NCI-H460 (cell line): ENCODE measurements at regions not wholly inside any gene's neighbourhood (a gene's known extent, or its start where the extent isn't known, plus 50 kb on each side); places are given as distances from the start of the nearest gene placed in this dataset.
A peak's percentile ranks its signal among the peaks of the same experiment; 100 is the strongest.

ENCODE experiments used
- DNase-seq: peaks from one replicate; pipeline ENCODE4 v3.0.0-alpha.2; 2016; ENCODE audit warnings: low read depth; ENCODE audit errors: extremely low read depth

GRCh38 chr4:111454961-111455360 is 690.3 kb upstream of the FAM241A start:
- no peak for DNase-seq

DNA sequence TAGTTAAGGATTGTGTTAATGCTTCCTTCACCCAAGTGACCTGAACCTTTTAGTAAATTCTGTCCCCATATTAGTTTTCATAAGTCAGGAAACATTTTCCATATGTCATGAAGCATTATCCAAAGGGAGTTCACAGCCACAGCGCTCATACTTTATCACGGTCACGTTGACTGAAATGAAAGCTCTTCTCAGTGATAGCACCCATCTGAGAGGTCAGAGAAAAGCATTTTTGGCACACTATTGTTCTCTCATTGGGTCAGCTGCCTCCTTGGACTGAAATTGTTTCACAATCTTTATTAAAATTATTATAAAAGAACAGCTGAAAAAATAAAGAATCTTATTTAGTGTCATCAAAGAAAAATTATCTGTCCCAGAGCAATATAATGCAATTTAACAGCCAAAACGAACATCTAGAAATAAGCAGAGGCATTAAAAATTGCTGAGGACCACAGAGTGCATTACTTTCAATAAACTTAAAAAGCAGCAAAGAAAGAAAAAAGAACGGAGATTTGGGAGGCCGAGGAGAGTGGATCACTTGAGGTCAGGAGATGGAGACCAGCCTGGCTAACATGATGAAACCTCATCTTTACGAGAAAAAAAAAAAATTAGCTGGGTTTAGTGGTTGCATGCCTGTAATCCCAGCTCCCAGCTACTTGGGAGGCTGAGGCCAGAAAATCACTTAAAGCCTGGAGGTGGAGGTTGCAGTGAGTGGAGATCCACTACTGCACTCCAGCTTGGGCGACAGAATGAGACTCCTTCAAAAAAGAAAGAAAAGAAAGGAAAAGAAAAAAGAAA is 680.8 kb upstream of the FAM241A start:
- DNase-seq, result no peak

DNA sequence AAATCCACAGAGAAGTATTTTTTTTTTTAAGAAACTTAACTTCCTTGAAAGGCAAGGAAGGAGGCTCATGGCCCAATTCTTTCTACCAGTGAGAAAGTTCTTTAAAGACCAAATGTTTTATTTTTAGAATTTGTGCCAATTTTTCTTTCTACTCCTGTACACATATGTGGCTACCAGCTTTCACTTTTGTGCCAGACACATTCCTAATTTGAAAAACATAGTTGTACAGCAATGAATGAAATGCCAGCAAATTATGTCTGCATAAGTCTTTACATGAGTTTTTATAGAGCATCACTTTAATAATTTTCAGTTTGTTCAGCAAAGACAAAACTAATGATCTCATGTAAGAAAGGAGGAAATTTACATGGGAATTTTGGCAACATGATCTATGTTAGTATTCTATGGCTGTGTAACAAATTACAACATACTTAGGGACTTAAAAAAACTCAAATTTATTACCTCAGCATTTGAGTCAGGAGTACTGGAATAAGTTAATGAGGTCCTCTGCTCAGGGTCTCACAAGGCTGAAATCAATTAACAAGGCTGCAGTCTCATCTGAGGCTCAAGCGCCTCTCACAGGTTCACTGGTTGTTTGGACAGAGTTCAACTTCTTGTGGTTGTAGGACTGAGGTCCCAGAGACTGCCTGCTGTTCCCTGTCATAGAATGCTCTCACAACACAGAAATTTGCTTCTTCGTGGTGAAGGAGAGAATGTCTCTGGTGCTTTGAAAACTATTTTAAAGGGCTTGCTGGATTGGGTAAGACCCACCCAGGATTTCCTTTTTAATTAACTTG is 678.2 kb upstream of the FAM241A start:
- DNase-seq, result no peak

DNA sequence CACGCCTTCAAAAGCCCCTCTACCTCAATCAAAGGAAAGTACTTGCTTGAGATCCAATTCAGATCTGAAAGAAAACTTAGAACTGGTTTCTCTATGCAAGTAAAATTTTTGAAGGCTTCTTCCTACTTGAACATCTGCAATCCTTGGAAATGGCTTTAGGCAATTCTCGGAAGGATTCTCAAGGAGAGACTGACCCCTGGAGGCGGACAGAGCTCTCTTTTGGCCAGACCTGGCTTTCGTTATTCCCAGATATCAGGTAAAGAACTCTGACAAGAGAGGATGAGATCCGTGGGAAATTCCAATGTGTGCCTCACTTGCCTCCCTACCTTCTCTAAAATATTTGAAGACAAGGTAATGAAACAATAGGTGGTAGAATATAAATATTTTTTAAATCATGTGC is 670.3 kb upstream of the FAM241A start:
- DNase-seq, result peak; percentile 21

- no peak for DNase-seq
These were observed 669.6 kb upstream of the FAM241A start for GRCh38 chr4:111475666-111476065.

DNA sequence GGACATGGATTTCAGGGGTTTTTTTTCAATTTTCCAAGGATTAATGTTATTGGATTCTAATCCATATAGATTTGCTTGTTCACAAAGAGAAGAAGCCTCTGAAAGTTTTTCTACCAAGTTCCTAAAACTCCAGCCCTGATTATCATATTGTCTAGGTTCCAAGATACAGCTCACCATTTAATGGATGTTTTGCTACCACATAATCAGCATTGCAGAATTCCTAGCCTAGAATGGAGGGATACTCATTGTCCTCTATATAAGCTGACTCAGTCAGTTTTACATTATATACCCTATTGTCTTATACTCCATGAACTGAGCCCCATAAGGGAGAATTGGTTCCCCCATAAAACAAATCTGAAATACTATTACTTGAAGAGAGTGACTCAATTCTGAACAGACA is 664.7 kb upstream of the FAM241A start:
- no peak for DNase-seq

GRCh38 chr4:111483375-111484169 is 661.7 kb upstream of the FAM241A start:
- no peak for DNase-seq

GRCh38 chr4:111492496-111492895 is 652.8 kb upstream of the FAM241A start:
- no peak for DNase-seq

- DNase-seq, result no peak
These were observed 650.8 kb upstream of the FAM241A start for GRCh38 chr4:111494471-111494870.

- DNase-seq, result no peak
These were observed 650.3 kb upstream of the FAM241A start for GRCh38 chr4:111494971-111495370.

DNA sequence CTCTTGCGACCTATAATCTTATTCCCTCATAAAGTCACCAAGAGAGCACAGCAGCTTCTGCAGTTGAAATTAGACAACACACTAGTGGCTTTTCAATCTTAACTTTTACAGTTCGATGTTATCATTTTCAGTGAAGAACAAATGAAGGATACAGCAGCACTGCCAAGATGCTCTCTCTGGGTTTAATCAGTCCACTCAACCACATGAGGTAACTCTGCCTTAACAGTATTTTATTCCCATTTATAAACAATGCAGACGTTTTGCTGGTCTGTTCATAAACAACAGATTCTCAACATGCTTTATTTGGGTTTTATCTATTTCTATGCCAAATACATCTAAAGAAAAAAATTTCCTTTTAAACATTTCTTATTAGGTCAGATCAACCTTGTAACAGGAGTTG is 646.0 kb upstream of the FAM241A start:
- no peak for DNase-seq

GRCh38 chr4:111499706-111500105 is 645.5 kb upstream of the FAM241A start:
- no peak for DNase-seq

- DNase-seq, result no peak
These were observed 644.4 kb upstream of the FAM241A start for GRCh38 chr4:111500858-111501257.

DNA sequence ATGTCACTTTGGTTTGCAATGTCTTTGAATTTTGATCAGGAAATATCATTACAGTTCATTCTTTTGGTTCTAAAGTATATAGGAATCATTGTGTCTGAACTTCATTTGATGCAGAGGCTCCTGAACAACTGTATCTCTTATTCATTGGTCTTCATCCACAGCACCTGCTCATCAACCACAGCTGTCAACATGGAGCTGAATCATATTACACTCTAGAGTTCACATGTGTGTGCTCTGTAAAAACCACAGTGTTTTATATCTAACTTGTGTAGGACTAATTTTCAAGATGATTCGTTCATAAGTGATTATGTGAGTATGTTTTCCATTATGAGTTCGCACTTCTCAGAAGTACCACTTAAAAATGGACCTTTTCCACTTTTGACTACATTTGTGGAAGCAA is 643.3 kb upstream of the FAM241A start:
- DNase-seq, result no peak

- no peak for DNase-seq
These were observed 642.6 kb upstream of the FAM241A start for GRCh38 chr4:111502626-111503025.

DNA sequence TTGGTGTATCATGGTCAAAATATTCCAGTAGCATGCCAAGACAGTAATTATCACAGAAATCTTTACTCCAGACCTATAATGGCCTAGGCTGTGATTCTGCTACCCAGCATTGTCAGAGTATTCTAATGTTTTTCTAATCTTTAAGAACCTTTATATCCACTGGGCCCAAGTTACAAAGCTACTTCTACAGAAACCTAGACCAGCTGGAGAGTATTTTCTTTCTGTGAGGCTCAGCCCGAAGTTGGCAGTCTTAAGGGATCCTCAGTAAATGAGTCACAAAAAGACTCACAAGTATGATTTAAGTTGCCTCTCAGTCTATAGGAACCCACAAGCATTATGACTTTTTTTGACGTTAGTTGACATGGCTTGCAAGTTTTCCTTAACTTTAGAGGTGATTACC is 638.5 kb upstream of the FAM241A start:
- no peak for DNase-seq

DNA sequence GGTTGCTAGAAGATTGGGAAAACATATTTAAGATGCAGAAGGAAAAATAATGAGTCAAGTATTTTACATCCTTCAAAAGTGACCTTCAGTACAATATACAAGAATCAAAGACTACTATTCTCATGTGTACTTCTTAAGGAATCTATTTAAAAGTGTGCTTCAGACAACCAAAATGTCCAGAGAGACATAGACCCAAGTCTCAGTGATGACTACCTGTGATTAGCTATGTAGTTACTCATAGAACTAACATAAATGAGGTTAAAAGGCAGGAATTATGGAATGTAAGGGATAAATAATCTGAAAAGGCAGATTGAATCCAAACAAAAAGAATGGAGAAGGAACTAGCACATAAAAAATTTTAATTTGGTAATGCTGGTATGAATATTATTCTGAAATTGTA is 634.7 kb upstream of the FAM241A start:
- DNase-seq, result no peak

DNA sequence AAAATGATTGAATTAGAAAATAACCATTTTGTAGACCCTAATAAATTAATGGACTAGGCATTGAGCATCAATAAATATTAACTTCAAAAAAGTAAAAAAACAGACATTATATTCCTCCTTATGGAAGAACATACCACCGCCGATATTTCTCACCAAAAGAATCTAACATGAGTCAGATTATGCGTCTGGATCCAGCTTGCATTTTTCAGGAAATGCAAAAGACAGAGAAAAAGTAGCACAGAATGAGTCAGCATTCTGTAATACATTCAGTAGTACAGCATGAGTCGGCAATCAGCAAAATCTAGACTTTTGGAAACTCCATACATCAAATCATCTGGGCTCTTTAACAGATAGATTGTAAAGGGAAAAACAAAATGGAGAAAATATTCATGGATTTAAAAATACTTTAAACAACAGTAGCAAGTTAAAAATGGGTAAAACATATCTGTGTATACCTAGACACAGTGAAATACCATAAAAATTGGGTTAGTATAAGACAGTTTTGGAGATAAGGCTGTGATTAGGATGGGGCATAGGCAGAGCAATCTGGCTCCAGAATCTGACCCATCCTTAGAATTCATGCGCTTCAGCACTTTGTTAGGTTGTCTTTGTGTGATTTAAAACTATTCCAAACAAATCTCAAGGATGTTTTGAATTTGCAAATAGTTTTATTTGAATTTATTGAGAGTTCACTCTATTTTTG is 633.0 kb upstream of the FAM241A start:
- DNase-seq, result peak; percentile 59

- DNase-seq, result no peak
These were observed 625.6 kb upstream of the FAM241A start for GRCh38 chr4:111519683-111520082.

- no peak for DNase-seq
These were observed 614.8 kb upstream of the FAM241A start for GRCh38 chr4:111530446-111530845.

DNA sequence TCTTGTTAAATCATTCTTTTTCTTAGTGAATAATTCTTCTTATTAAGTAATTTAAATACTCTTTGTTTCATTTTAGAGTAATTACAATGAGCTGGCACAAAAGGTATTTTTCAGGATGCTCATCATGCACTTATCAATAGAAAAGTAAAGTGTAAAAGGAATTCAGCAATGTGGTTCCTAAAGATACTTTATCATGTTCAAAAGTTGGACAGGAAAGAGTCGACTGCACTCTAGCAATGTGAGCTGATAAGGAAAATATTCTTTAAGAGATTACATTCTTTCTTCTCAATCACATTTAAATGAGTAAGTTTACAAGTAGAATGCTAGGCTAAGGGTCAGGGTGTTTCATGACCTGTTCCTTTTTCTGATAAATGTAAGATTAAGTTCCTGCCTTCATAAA is 609.5 kb upstream of the FAM241A start:
- DNase-seq, result no peak
